Cardiac muscle cell (in vitro differentiated cells and primary cell): ENCODE measurements at regions not wholly inside any gene's neighbourhood (a gene's known extent, or its start where the extent isn't known, plus 50 kb on each side); places are given as distances from the start of the nearest gene placed in this dataset.

ENCODE experiments used
- DNase-seq, 2 donors: peaks; one replicate each; pipeline versions ENCODE4 v3.0.0 to v3.0.0-alpha.2; 2010 to 2017; ENCODE audit warnings: low read depth in 1 of 2, low spot score in 1 of 2
- H3K27ac ChIP-seq: fragments of 200-600 bp; sonication (generic); 2 replicates; pipeline ENCODE4 v1.5.1; 2016
- H3K27me3 ChIP-seq: fragments of 200-600 bp; sonication (generic); 2 replicates; pipeline ENCODE4 v1.6.0; 2016; ENCODE audit warnings: control low read depth
- H3K36me3 ChIP-seq: fragments of 200-600 bp; sonication (generic); 2 replicates; pipeline ENCODE4 v1.5.1; 2016; ENCODE audit warnings: control low read depth
- H3K4me1 ChIP-seq: fragments of 200-600 bp; sonication (generic); 2 replicates; pipeline ENCODE4 v1.8.1; 2017; ENCODE audit warnings: low read depth, mild to moderate bottlenecking, mixed run types
- H3K4me3 ChIP-seq: fragments of 200-600 bp; sonication (generic); 2 replicates; pipeline ENCODE4 v1.5.1; 2016; ENCODE audit warnings: mild to moderate bottlenecking
- H3K9me3 ChIP-seq: fragments of 200-600 bp; sonication (generic); 2 replicates; pipeline ENCODE4 v1.5.1; 2017; ENCODE audit warnings: low read depth, mild to moderate bottlenecking, control low read depth
- TF ChIP-seq, protein P1 (sequence below): IDR thresholded peaks from 2 replicates; pipeline ENCODE4 v1.5.1; 2012; ENCODE audit warnings: low read depth, mild to moderate bottlenecking, low read length

DNA sequence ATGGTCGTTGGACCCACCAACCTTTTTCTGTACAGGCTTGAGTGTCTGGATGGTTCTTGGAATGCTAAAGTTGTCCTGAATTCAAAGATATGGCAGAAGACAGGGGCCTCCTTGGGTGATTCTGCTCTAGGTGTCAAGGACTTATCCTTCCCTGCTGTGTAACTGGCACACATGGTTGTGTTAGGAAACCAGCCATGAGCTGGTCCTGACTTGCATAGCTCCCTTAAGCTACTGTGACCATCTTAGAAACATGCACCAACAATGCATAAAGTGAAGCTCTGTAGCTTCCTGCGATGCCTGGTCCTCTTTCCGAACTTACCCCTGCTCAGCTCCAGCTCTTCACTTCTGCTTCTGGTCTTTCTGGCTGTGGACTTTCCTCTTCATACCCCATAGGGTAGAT lies 224.6 kb downstream of the TLE4 start:
- Histone ChIP-seq H3K27ac (no peak overlapping the region), H3K36me3 (no peaks in the 10 kb centered on the region), H3K4me1 (peaks cover 3% of the 10 kb centered on the region), H3K9me3 (no peaks in the 10 kb centered on the region), H3K27me3 (no peaks in the 10 kb centered on the region), H3K4me3 (no peak overlapping the region)
- DNase-seq = no peak
- TF ChIP-seq, protein P1, sequence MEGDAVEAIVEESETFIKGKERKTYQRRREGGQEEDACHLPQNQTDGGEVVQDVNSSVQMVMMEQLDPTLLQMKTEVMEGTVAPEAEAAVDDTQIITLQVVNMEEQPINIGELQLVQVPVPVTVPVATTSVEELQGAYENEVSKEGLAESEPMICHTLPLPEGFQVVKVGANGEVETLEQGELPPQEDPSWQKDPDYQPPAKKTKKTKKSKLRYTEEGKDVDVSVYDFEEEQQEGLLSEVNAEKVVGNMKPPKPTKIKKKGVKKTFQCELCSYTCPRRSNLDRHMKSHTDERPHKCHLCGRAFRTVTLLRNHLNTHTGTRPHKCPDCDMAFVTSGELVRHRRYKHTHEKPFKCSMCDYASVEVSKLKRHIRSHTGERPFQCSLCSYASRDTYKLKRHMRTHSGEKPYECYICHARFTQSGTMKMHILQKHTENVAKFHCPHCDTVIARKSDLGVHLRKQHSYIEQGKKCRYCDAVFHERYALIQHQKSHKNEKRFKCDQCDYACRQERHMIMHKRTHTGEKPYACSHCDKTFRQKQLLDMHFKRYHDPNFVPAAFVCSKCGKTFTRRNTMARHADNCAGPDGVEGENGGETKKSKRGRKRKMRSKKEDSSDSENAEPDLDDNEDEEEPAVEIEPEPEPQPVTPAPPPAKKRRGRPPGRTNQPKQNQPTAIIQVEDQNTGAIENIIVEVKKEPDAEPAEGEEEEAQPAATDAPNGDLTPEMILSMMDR = no peak

DNA sequence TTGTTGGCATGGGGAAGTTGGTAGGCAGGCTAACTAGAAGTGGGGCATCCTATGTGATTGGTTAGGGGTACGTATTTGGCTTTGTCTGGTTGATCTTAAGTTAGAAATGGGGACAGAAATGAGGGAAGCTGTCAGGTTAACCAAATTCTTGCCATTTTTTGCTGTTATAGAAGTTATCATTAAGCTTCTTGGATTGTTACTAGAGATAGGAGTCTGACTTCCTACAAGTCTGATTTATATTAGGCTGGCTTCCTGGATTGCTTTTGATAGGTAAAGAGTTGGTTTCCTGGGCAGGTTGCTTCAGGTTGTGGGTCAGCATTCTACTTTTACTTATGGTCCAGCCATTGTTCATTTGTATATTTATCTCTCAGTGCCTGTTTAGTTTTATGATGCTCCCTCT lies 216.9 kb downstream of the TLE4 start:
- no peak for DNase-seq
- no peaks in the 10 kb centered on the region for H3K4me1 ChIP-seq
- no peaks in the 10 kb centered on the region for H3K36me3 ChIP-seq
- TF ChIP-seq, protein P1 = no peak
- H3K4me3 ChIP-seq = no peak overlapping the region
- no peaks in the 10 kb centered on the region for H3K27me3 ChIP-seq
- no peak overlapping the region for H3K27ac ChIP-seq
- no peaks in the 10 kb centered on the region for H3K9me3 ChIP-seq

DNA sequence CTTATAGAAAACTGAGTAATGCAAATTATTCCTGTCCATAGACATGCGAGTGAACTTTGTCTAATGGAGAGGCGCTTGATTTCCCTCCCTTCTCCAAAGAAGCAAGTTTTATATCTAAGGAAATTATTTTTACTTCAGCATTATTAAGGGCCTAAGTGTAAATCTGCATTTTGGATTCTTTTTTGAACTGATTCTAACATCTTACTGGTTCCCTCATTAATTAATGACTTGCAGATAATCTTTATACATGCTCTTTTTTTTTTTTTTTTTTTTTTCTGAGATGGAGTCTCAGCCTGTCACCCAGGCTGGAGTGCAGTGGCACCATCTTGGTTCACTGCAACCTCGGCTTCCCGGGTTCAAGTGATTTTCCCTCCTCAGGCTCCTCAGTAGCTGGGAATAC lies 209.5 kb downstream of the TLE4 start:
- Histone ChIP-seq H3K9me3 (no peaks in the 10 kb centered on the region), H3K36me3 (no peaks in the 10 kb centered on the region), H3K4me3 (no peak overlapping the region), H3K27me3 (no peaks in the 10 kb centered on the region), H3K27ac (no peak overlapping the region), H3K4me1 (no peaks in the 10 kb centered on the region)
- no peak for DNase-seq
- TF ChIP-seq, protein P1 = no peak

DNA sequence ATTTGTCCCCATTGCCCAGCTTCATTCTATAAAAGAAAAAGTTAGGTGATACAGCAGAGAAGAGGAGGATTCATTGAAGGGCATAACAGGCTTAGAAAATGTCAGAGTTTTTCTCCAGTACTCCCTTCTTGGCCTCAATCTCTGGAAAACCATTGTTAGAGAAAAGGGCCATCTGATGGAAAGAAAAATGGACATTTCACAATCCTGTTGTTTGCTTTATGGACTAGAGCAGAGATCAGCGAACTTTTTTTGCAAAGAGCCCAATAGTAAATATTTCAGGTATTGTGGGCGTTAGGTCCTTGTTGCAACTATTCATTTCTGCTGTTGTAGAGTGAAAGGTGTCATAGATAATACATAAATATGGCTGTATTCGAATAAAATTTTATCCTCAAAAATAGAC lies 208.8 kb downstream of the TLE4 start:
- no peaks in the 10 kb centered on the region for H3K27me3 ChIP-seq
- no peak for DNase-seq
- no peak overlapping the region for H3K27ac ChIP-seq
- no peaks in the 10 kb centered on the region for H3K36me3 ChIP-seq
- TF ChIP-seq, protein P1 = no peak
- no peaks in the 10 kb centered on the region for H3K9me3 ChIP-seq
- no peak overlapping the region for H3K4me3 ChIP-seq
- no peaks in the 10 kb centered on the region for H3K4me1 ChIP-seq

DNA sequence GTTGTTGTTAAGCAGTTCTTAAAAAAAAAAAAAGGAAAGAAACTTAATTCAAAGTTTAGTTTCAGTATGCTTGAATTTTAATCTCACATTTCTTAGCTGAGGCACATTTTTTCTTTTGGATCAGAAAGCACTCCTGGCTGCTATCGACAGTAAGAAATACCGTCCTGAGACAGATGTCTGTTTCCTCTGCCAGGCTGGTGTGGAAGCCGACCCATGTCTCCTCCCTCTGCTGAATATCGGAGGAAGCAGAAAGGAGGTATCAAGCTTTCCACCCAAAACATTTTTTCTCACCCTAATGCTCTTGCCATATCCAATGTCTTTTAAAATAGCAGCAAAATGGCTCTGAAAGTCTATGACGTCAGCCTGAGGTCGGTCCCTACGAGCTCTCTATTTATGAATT lies 208.1 kb downstream of the TLE4 start:
- TF ChIP-seq, protein P1 = no peak
- no peaks in the 10 kb centered on the region for H3K27me3 ChIP-seq

DNA sequence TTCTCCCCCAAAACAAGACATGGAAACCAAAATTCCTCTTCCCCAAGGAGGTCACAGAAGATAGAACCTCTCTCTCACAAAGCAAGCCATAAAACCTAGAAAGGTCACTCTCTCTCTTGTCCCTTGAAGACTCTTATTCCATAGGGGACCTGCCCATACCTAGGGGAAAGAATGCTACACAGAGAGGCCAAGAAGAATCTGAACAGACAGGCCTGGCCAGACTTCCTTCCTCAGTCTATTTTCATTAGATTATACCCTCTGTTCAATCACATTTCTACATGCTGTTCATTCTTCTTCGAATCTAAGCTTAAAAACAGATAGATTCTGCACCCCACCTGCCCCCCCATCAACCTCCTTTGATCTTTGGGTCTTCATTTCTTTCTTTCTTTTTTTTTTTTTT lies 206.8 kb downstream of the TLE4 start:
- H3K27me3 ChIP-seq = no peaks in the 10 kb centered on the region
- H3K4me1 ChIP-seq = no peaks in the 10 kb centered on the region
- H3K36me3 ChIP-seq = no peaks in the 10 kb centered on the region
- TF ChIP-seq, protein P1 = no peak
- no peak overlapping the region for H3K4me3 ChIP-seq
- DNase-seq = no peak
- no peak overlapping the region for H3K27ac ChIP-seq
- no peaks in the 10 kb centered on the region for H3K9me3 ChIP-seq

More for the DNA sequence above, 208.1 kb downstream of the TLE4 start:
- Histone ChIP-seq H3K4me1 (no peaks in the 10 kb centered on the region), H3K36me3 (no peaks in the 10 kb centered on the region), H3K27ac (no peak overlapping the region), H3K4me3 (no peak overlapping the region), H3K9me3 (no peaks in the 10 kb centered on the region)
- no peak for DNase-seq
